ENCODE measurements at regions not wholly inside any gene's neighbourhood (a gene's known extent, or its start where the extent isn't known, plus 50 kb on each side); places are given as distances from the start of the nearest gene placed in this dataset.

- DNase-seq (ENCODE audit: low read depth) = no peak
- no peak for TF ChIP-seq CTCF (IDR thresholded peaks at IDR 0.05; ENCODE audit: low read depth, low read length, missing control alignments)
- no peak overlapping the region for H3K4me3 ChIP-seq (ENCODE audit: low read depth, low read length)
Observed at GRCh38 chr1:164953815-164954214, 394.8 kb downstream of the PBX1 start.

- H3K4me3 ChIP-seq (ENCODE audit: low read depth, low read length) = no peak overlapping the region
- no peak for TF ChIP-seq CTCF (IDR thresholded peaks at IDR 0.05; ENCODE audit: low read depth, low read length, missing control alignments)
- no peak for DNase-seq (ENCODE audit: low read depth)
Observed at GRCh38 chr1:164953098-164953497, 394.1 kb downstream of the PBX1 start.

GRCh38 chr1:164951508-164951907 is 392.5 kb downstream of the PBX1 start:
- TF ChIP-seq CTCF (IDR thresholded peaks at IDR 0.05; ENCODE audit: low read depth, low read length, missing control alignments) = no peak
- no peak overlapping the region for H3K4me3 ChIP-seq (ENCODE audit: low read depth, low read length)
- DNase-seq (ENCODE audit: low read depth) = no peak

- no peak for DNase-seq (ENCODE audit: low read depth)
- no peak overlapping the region for H3K4me3 ChIP-seq (ENCODE audit: low read depth, low read length)
- no peak for TF ChIP-seq CTCF (IDR thresholded peaks at IDR 0.05; ENCODE audit: low read depth, low read length, missing control alignments)
Observed at GRCh38 chr1:164950541-164950986, 391.6 kb downstream of the PBX1 start.

GRCh38 chr1:164949771-164950471 is 390.9 kb downstream of the PBX1 start:
- H3K4me3 ChIP-seq (ENCODE audit: low read depth, low read length) = no peak overlapping the region
- DNase-seq (ENCODE audit: low read depth) = no peak
- TF ChIP-seq CTCF (IDR thresholded peaks at IDR 0.05; ENCODE audit: low read depth, low read length, missing control alignments) = no peak

GRCh38 chr1:164948101-164948500 is 389.1 kb downstream of the PBX1 start:
- H3K4me3 ChIP-seq (ENCODE audit: low read depth, low read length) = no peak overlapping the region
- TF ChIP-seq CTCF (IDR thresholded peaks at IDR 0.05; ENCODE audit: low read depth, low read length, missing control alignments) = no peak
- DNase-seq (ENCODE audit: low read depth) = no peak

- no peak for DNase-seq (ENCODE audit: low read depth)
- no peak for TF ChIP-seq CTCF (IDR thresholded peaks at IDR 0.05; ENCODE audit: low read depth, low read length, missing control alignments)
- no peak overlapping the region for H3K4me3 ChIP-seq (ENCODE audit: low read depth, low read length)
Observed at GRCh38 chr1:164937291-164937690, 378.3 kb downstream of the PBX1 start.
